Kidney (tissue), 13 donors: ENCODE measurements at regions not wholly inside any gene's neighbourhood (a gene's known extent, or its start where the extent isn't known, plus 50 kb on each side); places are given as distances from the start of the nearest gene placed in this dataset.

Experiments
- DNase-seq, 5 donors: peaks; one replicate each; pipeline ENCODE4 v3.0.0-alpha.2; 2013 to 2020
- FAIRE-seq: peaks from 2 replicates; lab custom pipeline; 2012; peaks lifted over from hg19 to GRCh38; lab: Jason Lieb, UNC
- H3K27ac ChIP-seq, 2 donors: one replicate each; pipeline ENCODE4 v1.7.0; 2013; ENCODE audit warnings: low read depth in 2 of 2, low read length in 2 of 2, inconsistent platforms in 1 of 2
- H3K27me3 ChIP-seq: one replicate; pipeline ENCODE4 v1.7.1; 2013; ENCODE audit warnings: low read length, inconsistent platforms; ENCODE audit not compliant: control insufficient read depth, insufficient read depth
- H3K36me3 ChIP-seq, 3 donors: one replicate each; pipeline versions ENCODE4 v1.7.0 to v1.7.1; 2013; ENCODE audit warnings: low read length in 3 of 3, control low read depth in 1 of 3, inconsistent platforms in 1 of 3; ENCODE audit not compliant: insufficient read depth in 3 of 3, control insufficient read depth in 2 of 3
- H3K4me1 ChIP-seq, 3 donors: one replicate each; pipeline versions ENCODE4 v1.7.0 to v1.7.1; 2013; ENCODE audit warnings: low read length in 3 of 3, inconsistent platforms in 1 of 3, low read depth in 1 of 3; ENCODE audit not compliant: control insufficient read depth in 2 of 3, insufficient read depth in 2 of 3
- H3K4me3 ChIP-seq, 3 donors: one replicate each; pipeline versions ENCODE4 v1.7.0 to v1.8.1; 2013; ENCODE audit warnings: low read length in 3 of 3, control low read depth in 1 of 3, inconsistent platforms in 1 of 3
- H3K9ac ChIP-seq, 3 donors: one replicate each; pipeline versions ENCODE4 v1.7.0 to v1.7.1; 2013; ENCODE audit warnings: low read length in 3 of 3, control low read depth in 1 of 3, inconsistent platforms in 1 of 3
- H3K9me3 ChIP-seq, 3 donors: one replicate each; pipeline versions ENCODE4 v1.7.0 to v1.7.1; 2013; ENCODE audit warnings: low read length in 3 of 3, control low read depth in 1 of 3, inconsistent platforms in 1 of 3; ENCODE audit not compliant: control insufficient read depth in 2 of 3, insufficient read depth in 1 of 3
- intact Hi-C: fragments of 100-400 bp; cut with DNase I; formaldehyde crosslinking; loops from one replicate; pipeline ENCODE4 v1.11.1; 2022
- TF ChIP-seq, protein P1 (sequence below): IDR thresholded peaks from 3 replicates; pipeline ENCODE4 v1.5.1; 2012; ENCODE audit warnings: mild to moderate bottlenecking, moderate library complexity, borderline replicate concordance; ENCODE audit not compliant: insufficient read depth; ENCODE audit errors: extremely low read depth
- donor health status: control.
- donor health status: control.
- donor health status: control.
- donor health status: control.
- donor health status: control.
- donor health status: DM: yes; HTN: yes; CAD: no.
- donor health status: Normal renal cell carcinoma (clear cell type).

DNA sequence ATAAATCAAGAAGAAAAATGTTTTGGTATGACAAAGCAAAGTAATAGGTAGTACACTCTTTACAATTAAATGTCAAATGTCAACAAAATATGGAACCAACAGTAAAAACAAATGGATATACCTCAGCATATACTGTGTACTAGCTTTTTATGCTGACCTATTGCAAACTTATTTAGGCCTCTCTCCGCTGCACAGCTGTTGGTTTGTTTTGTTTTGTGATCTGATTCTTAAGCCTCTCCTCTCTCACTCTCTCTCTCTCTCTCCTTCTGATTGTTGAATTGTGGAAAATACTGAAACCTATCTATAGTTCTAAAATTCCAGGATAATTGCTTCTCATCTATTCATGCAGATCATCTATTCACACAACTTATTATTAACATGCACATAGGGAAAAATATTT is 154.9 kb upstream of the ARHGAP28 start:
- intact Hi-C loops = no loop called here
- FAIRE-seq (no peak), DNase-seq (no peak)
- no peak overlapping the region for H3K4me3 ChIP-seq
- H3K9me3 ChIP-seq = no peaks in the 10 kb centered on the region
- no peaks in the 10 kb centered on the region for H3K27me3 ChIP-seq
- no peaks in the 10 kb centered on the region for H3K4me1 ChIP-seq
- no peak overlapping the region for H3K27ac ChIP-seq
- no peaks in the 10 kb centered on the region for H3K36me3 ChIP-seq
- no peak overlapping the region for H3K9ac ChIP-seq
- TF ChIP-seq, protein P1, sequence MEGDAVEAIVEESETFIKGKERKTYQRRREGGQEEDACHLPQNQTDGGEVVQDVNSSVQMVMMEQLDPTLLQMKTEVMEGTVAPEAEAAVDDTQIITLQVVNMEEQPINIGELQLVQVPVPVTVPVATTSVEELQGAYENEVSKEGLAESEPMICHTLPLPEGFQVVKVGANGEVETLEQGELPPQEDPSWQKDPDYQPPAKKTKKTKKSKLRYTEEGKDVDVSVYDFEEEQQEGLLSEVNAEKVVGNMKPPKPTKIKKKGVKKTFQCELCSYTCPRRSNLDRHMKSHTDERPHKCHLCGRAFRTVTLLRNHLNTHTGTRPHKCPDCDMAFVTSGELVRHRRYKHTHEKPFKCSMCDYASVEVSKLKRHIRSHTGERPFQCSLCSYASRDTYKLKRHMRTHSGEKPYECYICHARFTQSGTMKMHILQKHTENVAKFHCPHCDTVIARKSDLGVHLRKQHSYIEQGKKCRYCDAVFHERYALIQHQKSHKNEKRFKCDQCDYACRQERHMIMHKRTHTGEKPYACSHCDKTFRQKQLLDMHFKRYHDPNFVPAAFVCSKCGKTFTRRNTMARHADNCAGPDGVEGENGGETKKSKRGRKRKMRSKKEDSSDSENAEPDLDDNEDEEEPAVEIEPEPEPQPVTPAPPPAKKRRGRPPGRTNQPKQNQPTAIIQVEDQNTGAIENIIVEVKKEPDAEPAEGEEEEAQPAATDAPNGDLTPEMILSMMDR = no peak

DNA sequence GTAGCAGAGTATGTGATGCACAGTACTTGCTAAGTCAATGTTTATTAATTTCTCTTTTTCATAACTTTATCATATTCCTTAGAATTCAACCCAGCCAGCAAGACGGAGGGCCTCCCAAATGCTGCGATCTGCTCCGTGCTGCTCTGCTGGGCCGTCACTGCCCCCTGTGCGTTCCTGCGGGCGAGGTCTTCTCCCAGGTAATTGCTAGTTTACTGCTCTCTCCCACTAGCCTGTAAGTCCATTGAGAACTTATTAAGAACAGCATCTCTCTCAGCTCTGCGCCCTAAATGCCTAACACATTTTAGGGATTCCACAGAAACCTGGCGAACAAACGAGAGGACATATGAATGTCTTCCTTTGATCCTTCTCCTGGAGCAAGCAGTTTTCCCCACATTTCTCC is 153.6 kb upstream of the ARHGAP28 start:
- DNase-seq = no peak
- FAIRE-seq = no peak
- H3K27ac ChIP-seq = no peak overlapping the region
- no peaks in the 10 kb centered on the region for H3K9me3 ChIP-seq
- intact Hi-C loops = no loop called here
- no peaks in the 10 kb centered on the region for H3K27me3 ChIP-seq
- no peak overlapping the region for H3K4me3 ChIP-seq
- no peaks in the 10 kb centered on the region for H3K36me3 ChIP-seq
- TF ChIP-seq, protein P1 = no peak
- H3K4me1 ChIP-seq = no peaks in the 10 kb centered on the region
- H3K9ac ChIP-seq = no peak overlapping the region

DNA sequence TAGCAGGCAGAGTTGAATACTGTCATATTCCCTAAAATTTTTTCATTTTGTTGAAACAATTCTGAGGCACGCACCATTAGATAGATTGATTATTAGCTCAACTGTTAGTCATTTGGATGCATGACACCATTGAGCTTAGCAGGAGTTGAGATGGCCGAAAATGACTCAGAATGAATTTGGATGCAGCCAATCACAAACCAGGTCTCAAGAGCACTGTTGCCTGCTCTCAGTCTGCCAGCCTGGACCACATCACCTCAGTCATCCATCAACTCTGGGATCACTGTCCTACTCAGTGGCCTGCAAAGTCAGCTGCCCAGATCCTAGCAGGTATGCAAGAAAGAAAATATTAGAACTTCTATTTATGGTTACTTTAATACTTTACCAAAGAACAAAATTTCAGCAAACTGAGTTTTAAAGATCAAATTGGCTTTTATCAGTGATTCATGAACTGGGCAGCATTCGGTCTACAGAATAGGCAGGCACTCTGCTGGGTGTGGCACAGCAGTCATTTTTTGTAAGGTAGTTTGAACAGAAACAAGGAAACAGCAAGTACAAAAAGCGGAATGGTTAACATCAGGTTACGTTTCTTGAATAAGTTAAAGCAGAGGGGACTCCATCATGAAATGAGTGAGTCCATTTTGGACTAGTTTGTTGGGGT is 152.7 kb upstream of the ARHGAP28 start:
- FAIRE-seq = no peak

More for the DNA sequence above, 152.7 kb upstream of the ARHGAP28 start:
- Histone ChIP-seq H3K9ac (no peak overlapping the region), H3K9me3 (no peaks in the 10 kb centered on the region), H3K4me3 (no peak overlapping the region), H3K27ac (no peak overlapping the region), H3K4me1 (no peaks in the 10 kb centered on the region), H3K27me3 (no peaks in the 10 kb centered on the region), H3K36me3 (no peaks in the 10 kb centered on the region)
- intact Hi-C loops = no loop called here
- no peak for DNase-seq
- TF ChIP-seq, protein P1 = no peak
